GM23338 (cell line): ENCODE measurements at regions not wholly inside any gene's neighbourhood (a gene's known extent, or its start where the extent isn't known, plus 50 kb on each side); places are given as distances from the start of the nearest gene placed in this dataset.

Experiments
- EZH2 ChIP-seq: fragments of 200-600 bp; sonication (generic); IDR thresholded peaks from one replicate; pipeline ENCODE4 v1.8.0; 2017; ENCODE audit warnings: antibody characterized with exemption, mild to moderate bottlenecking, low read depth; ENCODE audit not compliant: unreplicated experiment
- POLR2AphosphoS5 ChIP-seq: IDR thresholded peaks from 2 replicates; pipeline ENCODE4 v1.6.1; 2016; ENCODE audit warnings: antibody characterized with exemption, low read depth
- TF ChIP-seq, protein P1 (sequence below): IDR thresholded peaks from one replicate; pipeline ENCODE4 v1.6.1; 2018; ENCODE audit warnings: antibody characterized with exemption; ENCODE audit not compliant: unreplicated experiment

DNA sequence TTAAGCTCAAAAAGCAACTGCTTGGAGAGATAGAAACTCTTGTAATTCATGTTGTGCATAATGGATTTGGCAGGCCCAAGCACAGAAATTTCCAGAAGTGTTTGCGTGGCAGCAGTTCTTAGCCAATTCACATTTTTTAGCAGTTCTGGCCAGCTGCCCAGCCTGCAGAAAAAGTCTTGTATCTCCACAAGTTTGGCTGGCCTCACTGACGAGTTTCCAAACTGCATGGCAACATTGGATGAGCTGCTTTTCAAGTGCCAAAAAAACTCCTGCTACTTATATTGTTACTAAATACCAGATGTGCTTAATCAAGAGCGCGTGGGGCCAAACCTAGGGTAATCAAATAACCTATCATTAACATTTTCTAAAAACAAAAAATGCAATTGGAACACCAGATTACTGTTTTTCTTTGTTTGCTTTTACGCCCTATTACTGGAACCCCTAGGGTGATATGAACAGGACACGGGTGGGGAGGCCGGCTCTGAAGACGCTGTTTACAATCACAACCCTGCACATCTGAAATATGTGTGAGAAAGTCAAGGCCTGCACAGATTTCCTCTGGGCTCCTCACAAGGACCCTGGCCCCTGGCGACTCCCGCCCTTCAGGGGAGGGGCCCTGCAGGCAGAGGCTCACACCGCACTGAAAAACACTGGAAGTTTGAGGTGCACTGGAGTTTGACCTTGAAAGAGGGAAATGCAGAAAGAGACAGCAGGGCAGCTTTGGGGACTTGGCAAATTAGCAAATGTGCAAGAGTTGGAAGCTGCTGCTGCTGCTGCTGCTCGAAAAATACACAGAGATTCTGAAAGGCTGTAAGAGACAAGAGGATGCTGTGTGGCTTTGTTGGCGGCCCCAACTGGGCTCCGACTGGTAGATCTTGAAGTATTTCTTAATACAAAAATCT lies 55.2 kb upstream of the TARBP1 start:
- TF ChIP-seq, protein P1, sequence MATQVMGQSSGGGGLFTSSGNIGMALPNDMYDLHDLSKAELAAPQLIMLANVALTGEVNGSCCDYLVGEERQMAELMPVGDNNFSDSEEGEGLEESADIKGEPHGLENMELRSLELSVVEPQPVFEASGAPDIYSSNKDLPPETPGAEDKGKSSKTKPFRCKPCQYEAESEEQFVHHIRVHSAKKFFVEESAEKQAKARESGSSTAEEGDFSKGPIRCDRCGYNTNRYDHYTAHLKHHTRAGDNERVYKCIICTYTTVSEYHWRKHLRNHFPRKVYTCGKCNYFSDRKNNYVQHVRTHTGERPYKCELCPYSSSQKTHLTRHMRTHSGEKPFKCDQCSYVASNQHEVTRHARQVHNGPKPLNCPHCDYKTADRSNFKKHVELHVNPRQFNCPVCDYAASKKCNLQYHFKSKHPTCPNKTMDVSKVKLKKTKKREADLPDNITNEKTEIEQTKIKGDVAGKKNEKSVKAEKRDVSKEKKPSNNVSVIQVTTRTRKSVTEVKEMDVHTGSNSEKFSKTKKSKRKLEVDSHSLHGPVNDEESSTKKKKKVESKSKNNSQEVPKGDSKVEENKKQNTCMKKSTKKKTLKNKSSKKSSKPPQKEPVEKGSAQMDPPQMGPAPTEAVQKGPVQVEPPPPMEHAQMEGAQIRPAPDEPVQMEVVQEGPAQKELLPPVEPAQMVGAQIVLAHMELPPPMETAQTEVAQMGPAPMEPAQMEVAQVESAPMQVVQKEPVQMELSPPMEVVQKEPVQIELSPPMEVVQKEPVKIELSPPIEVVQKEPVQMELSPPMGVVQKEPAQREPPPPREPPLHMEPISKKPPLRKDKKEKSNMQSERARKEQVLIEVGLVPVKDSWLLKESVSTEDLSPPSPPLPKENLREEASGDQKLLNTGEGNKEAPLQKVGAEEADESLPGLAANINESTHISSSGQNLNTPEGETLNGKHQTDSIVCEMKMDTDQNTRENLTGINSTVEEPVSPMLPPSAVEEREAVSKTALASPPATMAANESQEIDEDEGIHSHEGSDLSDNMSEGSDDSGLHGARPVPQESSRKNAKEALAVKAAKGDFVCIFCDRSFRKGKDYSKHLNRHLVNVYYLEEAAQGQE: no peak
- TF ChIP-seq EZH2: no peak
- no peak for TF ChIP-seq POLR2AphosphoS5
